ENCODE measurements at regions not wholly inside any gene's neighbourhood (a gene's known extent, or its start where the extent isn't known, plus 50 kb on each side); places are given as distances from the start of the nearest gene placed in this dataset.
"Not testable (repeated sequence)": the region's sequence is repeated elsewhere in the genome, so short reads cannot be mapped to it uniquely, and the experiment has no call there.

- no peak for DNase-seq (ENCODE audit: low spot score)
- in situ Hi-C loops (cut with MboI; ENCODE audit: low pct_unique_long_range_greater_than_20kb, low sequenced_read_pairs, unreplicated experiment) = no loop called here
- no peak for TF ChIP-seq CTCF (IDR thresholded peaks at IDR 0.05; ENCODE audit: extremely low read depth, insufficient read depth, missing control alignments)
These were observed 2695.0 kb upstream of the DEFB115 start for GRCh38 chr20:28562510-28562898.

GRCh38 chr20:28562899-28563521, 2694.5 kb upstream of the DEFB115 start:
- DNase-seq (ENCODE audit: low spot score); in situ Hi-C loops (cut with MboI; ENCODE audit: low pct_unique_long_range_greater_than_20kb, low sequenced_read_pairs, unreplicated experiment): not testable (repeated sequence)

- in situ Hi-C loops (cut with MboI; ENCODE audit: low pct_unique_long_range_greater_than_20kb, low sequenced_read_pairs, unreplicated experiment); DNase-seq (ENCODE audit: low spot score): not testable (repeated sequence)
These were observed 2693.4 kb upstream of the DEFB115 start for GRCh38 chr20:28564024-28564423.

- in situ Hi-C loops (cut with MboI; ENCODE audit: low pct_unique_long_range_greater_than_20kb, low sequenced_read_pairs, unreplicated experiment); DNase-seq (ENCODE audit: low spot score): not testable (repeated sequence)
These were observed 2692.6 kb upstream of the DEFB115 start for GRCh38 chr20:28564688-28565463.

GRCh38 chr20:28575991-28576390, 2681.5 kb upstream of the DEFB115 start:
- DNase-seq (ENCODE audit: low spot score); in situ Hi-C loops (cut with MboI; ENCODE audit: low pct_unique_long_range_greater_than_20kb, low sequenced_read_pairs, unreplicated experiment): not testable (repeated sequence)

GRCh38 chr20:28591680-28592079, 2665.8 kb upstream of the DEFB115 start:
- DNase-seq (ENCODE audit: low spot score); in situ Hi-C loops (cut with MboI; ENCODE audit: low pct_unique_long_range_greater_than_20kb, low sequenced_read_pairs, unreplicated experiment): not testable (repeated sequence)

- in situ Hi-C loops (cut with MboI; ENCODE audit: low pct_unique_long_range_greater_than_20kb, low sequenced_read_pairs, unreplicated experiment); DNase-seq (ENCODE audit: low spot score): not testable (repeated sequence)
These were observed 2664.1 kb upstream of the DEFB115 start for GRCh38 chr20:28593383-28593782.

DNA sequence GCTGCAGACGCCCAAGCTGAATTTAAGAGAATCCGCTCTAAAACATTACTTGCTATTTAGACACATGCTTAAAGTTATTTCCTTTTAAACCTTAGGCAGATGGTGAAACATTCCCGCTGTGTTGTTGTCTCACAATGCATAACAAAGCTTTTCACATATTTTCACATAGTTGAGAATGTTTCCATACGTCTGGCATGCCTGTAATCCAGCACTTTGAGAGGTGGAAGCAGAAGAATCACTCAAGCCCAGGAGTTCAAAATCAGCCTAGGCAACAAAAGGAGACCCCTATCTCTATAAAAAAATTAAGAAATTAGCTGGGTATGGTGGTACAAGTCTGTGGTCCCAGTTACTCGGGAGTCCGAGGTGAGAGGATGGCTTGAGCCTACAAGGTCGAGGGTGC, 2663.0 kb upstream of the DEFB115 start:
- in situ Hi-C loops (cut with MboI; ENCODE audit: low pct_unique_long_range_greater_than_20kb, low sequenced_read_pairs, unreplicated experiment); DNase-seq (ENCODE audit: low spot score): not testable (repeated sequence)

DNA sequence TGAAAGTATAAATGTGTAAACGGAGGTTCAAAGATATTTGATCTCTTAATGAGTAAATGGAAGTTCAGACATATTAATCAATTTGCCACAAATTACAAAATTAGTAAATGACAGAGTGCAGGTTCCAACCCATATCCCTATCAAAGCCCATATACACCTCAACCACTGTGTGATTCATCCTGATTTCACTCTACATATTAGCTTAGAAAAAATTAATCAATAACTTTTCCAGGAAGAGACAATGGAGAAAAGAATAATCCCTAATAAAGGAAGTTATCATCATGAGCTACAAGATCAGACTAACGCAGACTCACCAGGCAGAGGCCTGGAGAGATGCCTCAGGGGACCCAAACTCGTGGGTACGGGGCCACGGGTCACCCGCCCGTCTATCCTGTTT, 2655.5 kb upstream of the DEFB115 start:
- DNase-seq (ENCODE audit: low spot score); in situ Hi-C loops (cut with MboI; ENCODE audit: low pct_unique_long_range_greater_than_20kb, low sequenced_read_pairs, unreplicated experiment): not testable (repeated sequence)

- DNase-seq (ENCODE audit: low spot score) = peak; percentile 6
- in situ Hi-C loops (cut with MboI; ENCODE audit: low pct_unique_long_range_greater_than_20kb, low sequenced_read_pairs, unreplicated experiment) = not testable (repeated sequence)
These were observed 2654.9 kb upstream of the DEFB115 start for GRCh38 chr20:28602403-28603217.

- in situ Hi-C loops (cut with MboI; ENCODE audit: low pct_unique_long_range_greater_than_20kb, low sequenced_read_pairs, unreplicated experiment) = not testable (repeated sequence)
These were observed 2654.3 kb upstream of the DEFB115 start for GRCh38 chr20:28603218-28603577.

DNA sequence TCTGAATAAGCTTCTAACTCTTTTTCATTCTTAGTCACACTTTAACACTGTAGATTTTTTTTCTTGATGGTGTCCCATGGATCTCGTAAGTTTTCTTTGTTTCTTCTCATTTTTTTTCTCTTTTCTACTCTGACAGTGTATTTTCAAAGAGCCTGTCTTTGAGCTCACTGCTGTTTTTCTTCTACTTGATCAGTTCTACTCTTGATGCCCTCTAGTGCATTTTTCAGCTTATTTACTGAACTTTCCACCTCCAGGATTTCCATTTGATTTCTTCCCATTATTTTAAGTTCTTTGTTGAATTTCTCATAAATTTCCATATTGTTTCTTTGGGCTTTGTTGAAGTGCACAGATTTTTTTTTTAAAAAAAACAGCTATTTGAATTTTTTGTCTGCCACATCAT, 2641.1 kb upstream of the DEFB115 start:
- in situ Hi-C loops (cut with MboI; ENCODE audit: low pct_unique_long_range_greater_than_20kb, low sequenced_read_pairs, unreplicated experiment) = no loop called here
- no peak for DNase-seq (ENCODE audit: low spot score)
- TF ChIP-seq CTCF (IDR thresholded peaks at IDR 0.05; ENCODE audit: extremely low read depth, insufficient read depth, missing control alignments) = no peak

More at GRCh38 chr20:28603218-28603577, 2654.3 kb upstream of the DEFB115 start:
- not testable (repeated sequence) for DNase-seq (ENCODE audit: low spot score)

GRCh38 chr20:28619956-28620651, 2637.4 kb upstream of the DEFB115 start:
- in situ Hi-C loops (cut with MboI; ENCODE audit: low pct_unique_long_range_greater_than_20kb, low sequenced_read_pairs, unreplicated experiment); DNase-seq (ENCODE audit: low spot score): not testable (repeated sequence)

DNA sequence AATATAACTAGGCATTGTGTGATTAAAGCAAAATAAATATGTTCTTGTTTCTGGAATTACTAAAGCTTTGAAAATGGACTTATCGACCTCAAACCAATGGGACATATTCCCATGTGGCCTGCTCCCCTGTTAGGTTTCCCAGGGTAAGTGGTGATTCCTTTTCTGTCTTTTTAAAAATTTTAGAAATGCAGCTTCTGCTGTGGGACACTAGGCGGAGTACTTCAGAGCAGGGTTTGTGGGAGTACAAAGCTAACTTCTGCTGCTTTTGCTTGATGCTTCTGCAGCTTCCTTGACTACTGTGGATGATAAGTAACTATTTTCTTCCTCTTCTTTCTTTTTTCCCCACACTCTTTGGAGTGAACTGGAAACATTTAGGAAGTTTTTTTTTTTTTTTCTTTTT, 2632.4 kb upstream of the DEFB115 start:
- DNase-seq (ENCODE audit: low spot score) = not testable (repeated sequence)

GRCh38 chr20:28640831-28641230, 2616.6 kb upstream of the DEFB115 start:
- DNase-seq (ENCODE audit: low spot score); in situ Hi-C loops (cut with MboI; ENCODE audit: low pct_unique_long_range_greater_than_20kb, low sequenced_read_pairs, unreplicated experiment): not testable (repeated sequence)

More for the DNA sequence above, 2632.4 kb upstream of the DEFB115 start:
- in situ Hi-C loops (cut with MboI; ENCODE audit: low pct_unique_long_range_greater_than_20kb, low sequenced_read_pairs, unreplicated experiment) = not testable (repeated sequence)
